Brain pericyte (primary cell): ENCODE measurements at regions not wholly inside any gene's neighbourhood (a gene's known extent, or its start where the extent isn't known, plus 50 kb on each side); places are given as distances from the start of the nearest gene placed in this dataset.

ENCODE experiments used
- DNase-seq: peaks from one replicate; pipeline ENCODE4 v3.0.0-alpha.2; 2012; ENCODE audit warnings: low read depth, low spot score

- no peak for DNase-seq
Observed at GRCh38 chr14:53549956-53550355, 396.8 kb upstream of the DDHD1 start.

DNA sequence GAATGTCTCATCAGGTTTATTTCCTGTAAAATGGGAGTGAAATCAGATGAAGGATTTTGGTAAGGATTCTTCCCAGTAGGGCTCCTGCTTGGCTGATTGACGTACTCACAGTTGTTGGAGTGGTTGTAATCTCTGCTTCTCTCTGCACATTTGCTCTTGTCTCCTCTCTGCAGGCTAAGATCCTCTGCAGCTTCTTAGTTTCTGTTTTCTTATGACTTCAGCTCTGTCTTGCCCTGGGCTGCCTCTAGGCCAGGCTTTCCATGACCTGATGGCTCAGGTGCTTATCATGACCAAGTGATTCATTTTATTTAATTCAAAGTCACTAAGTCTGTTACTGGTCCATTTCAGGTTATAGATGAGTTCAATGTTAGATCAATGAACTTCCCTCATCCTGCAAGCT, 394.5 kb upstream of the DDHD1 start:
- no peak for DNase-seq

- no peak for DNase-seq
Observed at GRCh38 chr14:53545217-53545616, 392.1 kb upstream of the DDHD1 start.

- no peak for DNase-seq
Observed at GRCh38 chr14:53542732-53543131, 389.6 kb upstream of the DDHD1 start.

DNA sequence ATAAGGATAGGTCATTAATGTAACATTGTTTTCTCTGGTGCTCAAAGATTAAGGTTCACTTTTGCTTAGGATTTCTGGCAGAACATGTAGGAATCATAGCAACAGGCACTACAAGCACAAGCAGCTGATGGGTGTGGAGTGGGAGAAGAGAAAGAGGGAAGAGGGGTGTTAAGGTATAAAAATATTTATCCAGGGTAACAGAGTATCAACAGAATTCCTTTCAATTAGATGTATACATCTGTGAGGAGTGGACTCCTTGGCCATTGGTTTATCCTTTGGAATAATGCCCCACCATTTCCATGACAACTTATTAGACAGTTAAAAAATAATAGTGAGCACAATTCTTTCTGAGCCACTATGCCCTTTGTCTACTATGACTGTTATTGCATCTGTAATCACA, 388.3 kb upstream of the DDHD1 start:
- no peak for DNase-seq

GRCh38 chr14:53539489-53540126, 386.5 kb upstream of the DDHD1 start:
- DNase-seq, result peak; percentile 50

- DNase-seq, result no peak
Observed at GRCh38 chr14:53538316-53538881, 385.3 kb upstream of the DDHD1 start.

DNA sequence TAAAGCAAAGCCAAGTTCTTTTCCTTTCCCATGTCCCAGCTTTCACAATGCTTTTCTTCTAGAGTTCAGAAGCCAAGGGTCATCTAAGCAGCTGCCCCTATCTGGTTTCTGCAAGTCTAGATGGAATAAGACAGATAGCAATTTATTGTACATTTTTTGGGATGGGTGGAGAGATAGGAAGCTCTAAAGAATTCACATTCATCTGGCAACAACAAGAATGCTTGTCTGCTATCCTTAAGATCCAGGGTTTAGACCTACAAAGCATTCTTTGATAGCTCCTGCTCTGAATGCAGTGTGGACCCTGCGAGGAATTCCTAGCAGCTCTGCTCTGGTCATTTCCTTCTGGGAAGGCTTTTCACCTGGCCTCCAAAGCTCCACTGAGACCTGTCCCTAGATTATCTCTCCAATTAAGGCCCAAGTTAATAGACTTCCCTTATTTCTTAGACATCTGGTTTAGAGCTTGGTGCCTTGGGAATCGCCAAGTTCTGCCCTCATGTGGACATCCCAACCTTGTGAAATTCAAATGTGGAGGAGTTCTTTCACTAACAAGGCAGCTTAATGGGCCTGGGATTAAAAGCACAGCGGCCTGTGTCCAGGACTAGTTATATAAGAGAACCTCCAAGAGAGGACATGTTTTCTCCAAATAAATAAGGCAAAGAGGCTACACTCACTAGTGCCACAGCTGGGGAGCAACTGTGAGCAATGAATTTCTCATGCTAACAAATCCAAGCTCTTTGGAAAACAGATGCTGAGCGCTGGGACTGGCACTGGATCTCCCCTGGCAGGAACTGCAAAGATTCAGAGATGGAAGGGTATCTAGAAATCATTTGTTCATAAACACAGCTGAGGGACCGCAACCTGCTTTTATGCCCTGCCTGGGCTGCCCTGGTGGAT, 384.5 kb upstream of the DDHD1 start:
- no peak for DNase-seq

GRCh38 chr14:53536446-53536845, 383.3 kb upstream of the DDHD1 start:
- no peak for DNase-seq

- DNase-seq, result no peak
Observed at GRCh38 chr14:53534841-53535240, 381.7 kb upstream of the DDHD1 start.

DNA sequence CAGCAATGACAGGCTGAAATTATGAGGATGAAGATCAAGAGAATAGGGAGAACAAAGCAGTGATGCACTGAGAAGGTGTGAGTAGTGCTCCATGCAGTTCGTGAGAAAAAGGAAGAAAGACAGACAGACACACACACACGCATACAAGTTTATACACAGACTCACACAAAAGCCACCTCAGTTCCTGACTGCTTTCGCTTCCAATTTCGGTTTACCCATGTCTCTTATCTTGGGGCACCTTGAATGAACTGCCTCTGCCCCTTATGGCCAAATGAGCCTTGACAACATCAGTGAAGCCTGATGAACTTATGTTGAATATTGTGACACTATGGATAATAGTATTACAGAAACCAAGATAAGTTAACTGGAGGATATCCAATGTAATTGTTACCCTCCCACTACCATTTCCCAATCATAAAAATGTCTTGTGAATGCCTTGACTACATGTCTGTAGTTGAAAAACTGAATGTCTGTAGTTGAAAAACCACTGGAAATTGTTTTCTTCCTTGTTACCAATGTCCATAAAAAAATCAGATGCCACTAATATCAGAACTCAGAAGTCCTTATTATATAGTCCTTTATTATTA, 380.4 kb upstream of the DDHD1 start:
- DNase-seq, result no peak

DNA sequence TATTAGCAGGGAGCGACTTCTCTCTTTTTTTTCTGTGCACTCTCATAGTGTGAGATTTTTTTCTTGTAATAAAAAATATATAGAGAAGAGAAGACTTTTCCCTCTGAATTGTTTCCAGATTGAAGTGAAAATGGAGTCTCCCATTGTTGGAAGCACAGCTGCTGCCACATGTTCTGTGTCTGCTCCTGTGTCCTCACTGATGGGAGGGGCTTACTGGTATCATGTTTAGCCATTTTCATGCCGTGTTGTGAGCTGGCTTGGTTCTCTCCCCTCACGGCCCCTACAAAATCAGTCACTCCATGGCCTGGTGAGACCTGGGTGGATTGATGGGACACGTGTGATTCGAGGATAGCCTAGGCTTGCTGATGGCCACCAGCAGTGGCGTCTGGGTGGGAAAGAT, 379.7 kb upstream of the DDHD1 start:
- DNase-seq, result no peak

GRCh38 chr14:53531730-53532129, 378.6 kb upstream of the DDHD1 start:
- DNase-seq, result no peak

DNA sequence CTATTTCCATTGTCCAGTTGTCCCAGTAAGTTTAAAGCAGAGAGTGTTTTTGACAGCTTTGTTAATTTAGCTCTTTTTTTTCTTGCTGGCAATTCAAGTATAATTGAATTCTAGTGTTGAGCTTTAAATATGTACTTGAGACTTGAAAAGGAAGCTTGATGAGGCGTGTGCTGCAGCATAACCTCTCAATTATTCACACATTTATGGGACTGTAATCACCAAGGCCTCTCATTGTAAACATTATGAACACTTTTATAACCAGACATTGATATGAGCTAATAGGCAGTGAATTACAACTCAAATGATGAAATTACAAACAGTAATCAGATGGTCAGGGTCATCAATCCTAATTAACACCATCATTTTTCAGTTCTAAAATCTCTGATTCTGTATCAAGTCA, 378.0 kb upstream of the DDHD1 start:
- DNase-seq, result no peak

GRCh38 chr14:53529519-53529918, 376.4 kb upstream of the DDHD1 start:
- DNase-seq, result no peak

DNA sequence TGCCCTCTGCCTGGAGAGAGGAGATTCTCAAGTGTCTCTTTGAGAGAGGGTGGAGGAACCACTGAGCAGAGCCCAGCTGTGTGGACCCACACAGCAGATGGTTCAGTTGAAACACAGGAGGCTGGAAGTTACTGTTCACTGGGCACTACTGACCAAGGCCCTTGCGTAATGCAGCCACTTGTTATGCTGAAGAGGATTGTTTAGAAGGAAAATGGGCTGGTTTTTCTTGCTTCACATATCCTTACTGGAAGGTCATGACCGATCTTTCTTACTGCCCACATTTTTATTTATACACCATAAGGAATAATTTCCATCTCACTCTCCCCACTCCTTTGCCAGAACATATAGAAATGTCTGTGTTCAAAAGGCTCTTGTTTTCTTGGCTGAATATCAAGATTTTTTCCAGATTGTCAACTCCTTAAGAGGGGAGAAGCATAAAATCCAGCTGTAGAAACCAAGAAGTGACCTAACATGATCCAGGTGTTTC, 375.1 kb upstream of the DDHD1 start:
- no peak for DNase-seq

- no peak for DNase-seq
Observed at GRCh38 chr14:53526200-53526599, 373.1 kb upstream of the DDHD1 start.

GRCh38 chr14:53525608-53526007, 372.5 kb upstream of the DDHD1 start:
- DNase-seq, result no peak

- no peak for DNase-seq
Observed at GRCh38 chr14:53524391-53524790, 371.3 kb upstream of the DDHD1 start.

DNA sequence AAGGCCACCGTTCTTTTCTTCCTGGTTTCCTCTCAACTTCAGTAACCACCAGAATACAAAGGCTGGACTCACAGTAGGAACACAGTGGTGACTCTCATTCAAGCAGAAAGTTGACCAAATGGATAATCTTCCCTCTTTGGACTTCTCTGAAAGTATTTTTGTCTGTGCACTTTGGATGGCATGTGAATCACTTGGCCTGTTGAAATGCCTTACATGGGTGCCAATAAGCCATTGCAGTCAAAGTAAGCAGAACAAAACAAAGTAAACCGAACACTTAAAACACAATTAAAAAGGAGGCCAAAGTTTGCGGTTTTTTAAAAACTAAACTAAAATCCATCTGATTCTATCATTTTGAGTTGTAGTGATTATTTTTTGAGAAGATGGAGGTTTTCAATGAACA, 370.1 kb upstream of the DDHD1 start:
- no peak for DNase-seq

- no peak for DNase-seq
Observed at GRCh38 chr14:53520078-53520928, 367.2 kb upstream of the DDHD1 start.
